K562 (cell line): ENCODE measurements at regions not wholly inside any gene's neighbourhood (a gene's known extent, or its start where the extent isn't known, plus 50 kb on each side); places are given as distances from the start of the nearest gene placed in this dataset.

Source experiments
- ATAC-seq: fragments of 200-7000 bp; cut with Tn5 transposase; 3 replicates; pipeline ENCODE4 v1.9.1; 2020; ENCODE audit warnings: moderate library complexity
- BruUV-seq: library from RNA; stranded (reverse); fragments of 400-500 nt; replicated peaks from 2 replicates; lab custom pipeline; 2021; lab: Mats Ljungman, UMichigan
- CTCF ChIA-PET: fragments of 300-600 bp; formaldehyde crosslinking; extraction: SDS; loops from one replicate; lab custom pipeline; 2021; ENCODE audit warnings: low intra/inter-chr PET ratio; lab: Yijun Ruan, JAX
- POLR2A ChIA-PET: fragments of 300-600, 350-650 bp; sonication (Branson Sonifier 250); formaldehyde crosslinking; extraction: SDS; loops from one replicate; lab custom pipeline; 2021; ENCODE audit warnings: antibody characterized with exemption, inconsistent platforms; lab: Yijun Ruan, JAX
- DNase-seq, 4 experiments: peaks; one replicate each; pipeline versions ENCODE4 v3.0.0 to v3.0.0-alpha.2; 2011 to 2018; ENCODE audit warnings: low spot score in 3 of 4, mixed read lengths in 3 of 4; ENCODE audit errors: extremely low read depth in 1 of 4
- FAIRE-seq: peaks from 2 replicates; lab custom pipeline; 2011; peaks lifted over from hg19 to GRCh38; lab: Jason Lieb, UNC
- H2AFZ ChIP-seq: 2 replicates; pipeline ENCODE4 v1.6.0; 2011; ENCODE audit warnings: low read depth, low read length, control low read depth, inconsistent platforms
- H3K27ac ChIP-seq: fragments of 200-600 bp; 3 replicates; pipeline ENCODE4 v1.8.0; 2011; ENCODE audit warnings: low read depth, mild to moderate bottlenecking, control low read depth, inconsistent platforms, low read length, moderate library complexity, mixed read lengths; ENCODE audit errors: extremely low read depth
- H3K27me3 ChIP-seq, 2 experiments: fragments of 300-600 bp in 1 of 2; 2 replicates in 1 of 2; 3 replicates in 1 of 2; pipeline versions ENCODE4 v1.6.0 to v1.8.0; 2011; ENCODE audit warnings: inconsistent platforms in 2 of 2, low read length in 2 of 2, mild to moderate bottlenecking in 1 of 2, mixed read lengths in 1 of 2, moderate library complexity in 1 of 2; ENCODE audit not compliant: control insufficient read depth in 2 of 2, insufficient read depth in 2 of 2
- H3K36me3 ChIP-seq: fragments of 300-600 bp; 3 replicates; pipeline ENCODE4 v1.8.0; 2011; ENCODE audit warnings: mild to moderate bottlenecking, low read length, inconsistent platforms; ENCODE audit not compliant: control insufficient read depth, insufficient read depth
- H3K4me1 ChIP-seq, 2 experiments: fragments of 200-600 bp in 1 of 2; replicated peaks in 1 of 2; 2 replicates in 1 of 2; 3 replicates in 1 of 2; pipeline versions ENCODE4 v1.5.1 to v1.8.0; 2011; ENCODE audit warnings: inconsistent platforms in 2 of 2, low read length in 2 of 2, mild to moderate bottlenecking in 1 of 2, mixed read lengths in 1 of 2, moderate library complexity in 1 of 2; ENCODE audit not compliant: control insufficient read depth in 2 of 2, insufficient read depth in 2 of 2
- H3K4me2 ChIP-seq: 2 replicates; pipeline ENCODE4 v1.6.1; 2011; ENCODE audit warnings: low read length, control low read depth, inconsistent platforms, mixed read lengths; ENCODE audit not compliant: insufficient read depth
- H3K4me3 ChIP-seq: fragments of 200-600 bp; sonication (generic), shearing (Covaris generic); 2 replicates; pipeline ENCODE4 v1.5.1; 2016; ENCODE audit warnings: control low read depth, inconsistent platforms
- H3K79me2 ChIP-seq: fragments of 200-600 bp; 3 replicates; pipeline ENCODE4 v1.8.0; 2011; ENCODE audit warnings: low read length, inconsistent platforms; ENCODE audit not compliant: control insufficient read depth, insufficient read depth
- H3K9ac ChIP-seq, 2 experiments: 2 replicates each; pipeline versions ENCODE4 v1.6.0 to v1.6.1; 2011; ENCODE audit warnings: low read depth in 2 of 2, low read length in 2 of 2, control low read depth in 1 of 2, inconsistent platforms in 1 of 2, mild to moderate bottlenecking in 1 of 2, mixed read lengths in 1 of 2; ENCODE audit not compliant: insufficient read depth in 1 of 2
- H3K9me1 ChIP-seq: one replicate; pipeline ENCODE4 v1.6.0; 2011; ENCODE audit warnings: inconsistent platforms, mild to moderate bottlenecking, low read length, moderate library complexity; ENCODE audit not compliant: control insufficient read depth, insufficient read depth
- H3K9me3 ChIP-seq: replicated peaks from 2 replicates; pipeline ENCODE4 v1.5.1; 2011; ENCODE audit warnings: low read depth, low read length, inconsistent platforms; ENCODE audit not compliant: control insufficient read depth, insufficient read depth
- H4K20me1 ChIP-seq: replicated peaks from 2 replicates; pipeline ENCODE4 v1.6.1; 2011; ENCODE audit warnings: low read length, inconsistent platforms, mixed read lengths; ENCODE audit not compliant: control insufficient read depth, insufficient read depth
- CBFA2T2 ChIP-seq: fragments of 450-650 bp; conservative IDR thresholded peaks from 2 replicates; pipeline ENCODE4 v1.6.1; 2017; ENCODE audit warnings: mild to moderate bottlenecking
- ETV1 ChIP-seq: fragments of 450-650 bp; conservative IDR thresholded peaks from 2 replicates; pipeline ENCODE4 v1.6.1; 2016; ENCODE audit warnings: missing genetic modification characterization, control low read depth, low read depth, missing compliant biosample characterization
- HDAC3 ChIP-seq: fragments of 450-650 bp; IDR thresholded peaks from 2 replicates; pipeline ENCODE4 v1.6.1; 2018; ENCODE audit warnings: borderline replicate concordance, mild to moderate bottlenecking, moderate library complexity; ENCODE audit not compliant: partially characterized antibody
- PCBP2 ChIP-seq: fragments of 200-400 bp; formaldehyde crosslinking; IDR thresholded peaks from 2 replicates; pipeline ENCODE4 v1.6.1; 2018; ENCODE audit warnings: low read length, low read depth, mild to moderate bottlenecking, moderate library complexity; ENCODE audit not compliant: poor library complexity, severe bottlenecking
- RBM15 ChIP-seq: fragments of 200-400 bp; formaldehyde crosslinking; IDR thresholded peaks from 2 replicates; pipeline ENCODE4 v1.6.1; 2018; ENCODE audit warnings: mild to moderate bottlenecking, low read length, moderate library complexity; ENCODE audit not compliant: insufficient read depth
- SAFB ChIP-seq: fragments of 200-400 bp; formaldehyde crosslinking; IDR thresholded peaks from 2 replicates; pipeline ENCODE4 v1.6.1; 2017; ENCODE audit warnings: low read depth, low read length, borderline replicate concordance
- SMARCB1 ChIP-seq: IDR thresholded peaks from 2 replicates; pipeline ENCODE4 v1.6.1; 2011; ENCODE audit warnings: improper control_type of control experiment, low read depth; ENCODE audit not compliant: insufficient read length
- TARDBP ChIP-seq: fragments of 450-650 bp; IDR thresholded peaks from 2 replicates; pipeline ENCODE4 v1.6.1; 2016
- ZNF175 ChIP-seq: fragments of 200-800 bp; sonication (Bioruptor generic); IDR thresholded peaks from 2 replicates; pipeline ENCODE4 v1.6.1; 2016; ENCODE audit warnings: low read depth, mild to moderate bottlenecking, missing genetic modification characterization, missing compliant biosample characterization
- WGBS: fragments of 100-300 bp; shearing (Covaris generic); methylation state at CpG from one replicate; pipeline ENCODE4 v1.1.6; 2016; ENCODE audit warnings: low coverage, mixed read lengths; ENCODE audit not compliant: insufficient coverage; ENCODE audit errors: missing lambda C conversion rate; 5-methylcytosine and 5-hydroxymethylcytosine counted together
- in situ Hi-C: fragments of 300-500 bp; cut with MboI; formaldehyde crosslinking; loops from 4 replicates; pipeline ENCODE4 v1.15.0; 2018; ENCODE audit warnings: inconsistent platforms, mixed read lengths
- intact Hi-C: fragments of 100-400 bp; cut with micrococcal nuclease; formaldehyde crosslinking; loops from 2 replicates; pipeline ENCODE4 v1.14.2; 2022

DNA sequence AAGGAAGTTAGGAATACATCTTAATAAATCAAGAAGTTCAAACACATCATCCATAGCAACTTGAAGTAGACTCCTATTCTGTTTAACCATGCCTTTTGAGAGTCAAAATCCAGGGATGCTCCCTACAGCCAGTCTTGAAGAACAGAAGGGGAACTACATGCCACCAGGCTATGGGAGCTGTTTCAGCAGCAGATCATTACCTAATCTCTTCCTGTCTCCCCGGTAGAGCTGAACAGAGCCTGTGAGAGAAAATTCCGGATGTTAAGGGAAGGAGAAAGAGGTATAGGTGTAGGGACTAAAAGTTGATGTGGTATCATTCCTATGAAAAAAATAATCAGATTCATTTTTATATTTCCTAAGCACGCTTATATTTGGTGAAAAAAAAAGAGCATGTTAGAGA lies 352.2 kb downstream of the SPRY1 start:
- H3K4me2 ChIP-seq, result no peak overlapping the region
- intact Hi-C loops, result no loop called here
- no peaks in the 10 kb centered on the region for H4K20me1 ChIP-seq
- TF ChIP-seq ETV1 (tag) (no peak), TARDBP (no peak), SAFB (no peak), PCBP2 (no peak), RBM15 (no peak), SMARCB1 (no peak), ZNF175 (CRISPR knock-in tag) (no peak), CBFA2T2 (no peak), HDAC3 (no peak)
- no peak overlapping the region for H3K27ac ChIP-seq
- H2AFZ ChIP-seq, result no peak overlapping the region
- DNase-seq (no peak), FAIRE-seq (no peak), ATAC-seq (no peak)
- in situ Hi-C loops, result no loop called here
- WGBS, result 0% methylated on average over 3 of the region's 3 CpGs
- BruUV-seq, result no TSS peak
- no peaks in the 10 kb centered on the region for H3K36me3 ChIP-seq
- ChIA-PET CTCF (no interaction called here), POLR2A (no interaction called here)
- no peaks in the 10 kb centered on the region for H3K4me1 ChIP-seq
- no peak overlapping the region for H3K9ac ChIP-seq
- H3K27me3 ChIP-seq, result no peaks in the 10 kb centered on the region
- H3K79me2 ChIP-seq, result no peaks in the 10 kb centered on the region
- no peaks in the 10 kb centered on the region for H3K9me1 ChIP-seq
- H3K9me3 ChIP-seq, result no peaks in the 10 kb centered on the region
- no peak overlapping the region for H3K4me3 ChIP-seq
